C4-2B (cell line): ENCODE measurements at regions not wholly inside any gene's neighbourhood (a gene's known extent, or its start where the extent isn't known, plus 50 kb on each side); places are given as distances from the start of the nearest gene placed in this dataset.

ENCODE experiments used
- ZFX ChIP-seq: fragments of 450-650 bp; IDR thresholded peaks from 2 replicates; pipeline ENCODE4 v1.6.1; 2017
- TF ChIP-seq, protein P1 (sequence below): fragments of 450-650 bp; conservative IDR thresholded peaks from 2 replicates; pipeline ENCODE4 v1.5.1; 2017; ENCODE audit warnings: mild to moderate bottlenecking

DNA sequence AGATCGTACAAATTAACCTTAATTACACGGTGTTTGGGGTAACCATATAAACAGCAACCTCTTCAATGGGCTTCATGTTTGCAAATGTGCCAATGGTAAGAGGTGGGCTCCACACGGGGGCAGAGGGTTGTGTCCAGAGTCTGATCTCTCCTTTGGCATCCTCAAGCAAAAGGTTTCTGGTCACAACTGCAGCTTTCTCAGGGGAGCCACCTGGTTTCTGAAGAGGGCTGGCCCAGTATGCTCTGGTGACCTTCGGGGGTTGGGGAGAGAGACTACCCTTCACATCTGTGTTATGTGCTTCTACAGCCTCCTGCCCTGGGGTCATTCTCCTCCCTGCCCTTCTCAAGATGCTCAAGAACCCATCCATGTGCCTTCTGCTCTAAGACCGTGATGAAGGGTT, 259.6 kb downstream of the CRLF2 start:
- TF ChIP-seq, protein P1, sequence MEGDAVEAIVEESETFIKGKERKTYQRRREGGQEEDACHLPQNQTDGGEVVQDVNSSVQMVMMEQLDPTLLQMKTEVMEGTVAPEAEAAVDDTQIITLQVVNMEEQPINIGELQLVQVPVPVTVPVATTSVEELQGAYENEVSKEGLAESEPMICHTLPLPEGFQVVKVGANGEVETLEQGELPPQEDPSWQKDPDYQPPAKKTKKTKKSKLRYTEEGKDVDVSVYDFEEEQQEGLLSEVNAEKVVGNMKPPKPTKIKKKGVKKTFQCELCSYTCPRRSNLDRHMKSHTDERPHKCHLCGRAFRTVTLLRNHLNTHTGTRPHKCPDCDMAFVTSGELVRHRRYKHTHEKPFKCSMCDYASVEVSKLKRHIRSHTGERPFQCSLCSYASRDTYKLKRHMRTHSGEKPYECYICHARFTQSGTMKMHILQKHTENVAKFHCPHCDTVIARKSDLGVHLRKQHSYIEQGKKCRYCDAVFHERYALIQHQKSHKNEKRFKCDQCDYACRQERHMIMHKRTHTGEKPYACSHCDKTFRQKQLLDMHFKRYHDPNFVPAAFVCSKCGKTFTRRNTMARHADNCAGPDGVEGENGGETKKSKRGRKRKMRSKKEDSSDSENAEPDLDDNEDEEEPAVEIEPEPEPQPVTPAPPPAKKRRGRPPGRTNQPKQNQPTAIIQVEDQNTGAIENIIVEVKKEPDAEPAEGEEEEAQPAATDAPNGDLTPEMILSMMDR, result no peak
- TF ChIP-seq ZFX, result no peak
